Type B pancreatic cell (in vitro differentiated cells): ENCODE measurements at regions not wholly inside any gene's neighbourhood (a gene's known extent, or its start where the extent isn't known, plus 50 kb on each side); places are given as distances from the start of the nearest gene placed in this dataset.
"Not testable (repeated sequence)": the region's sequence is repeated elsewhere in the genome, so short reads cannot be mapped to it uniquely, and the experiment has no call there.

Experiments used
- DNase-seq: peaks from one replicate; pipeline ENCODE4 v3.0.0; 2021; ENCODE audit warnings: mixed read lengths; ENCODE audit not compliant: unreplicated experiment; ENCODE audit errors: extremely low spot score
- H3K27ac Mint-ChIP-seq: 2 replicates; pipeline ENCODE4 v1.8.0; 2021; ENCODE audit warnings: mild to moderate bottlenecking, mixed read lengths
- H3K27me3 Mint-ChIP-seq: 2 replicates; pipeline ENCODE4 v1.8.0; 2021; ENCODE audit warnings: mixed read lengths
- H3K36me3 Mint-ChIP-seq: 2 replicates; pipeline ENCODE4 v1.8.0; 2021; ENCODE audit warnings: mixed read lengths
- H3K4me1 Mint-ChIP-seq: one replicate; pipeline ENCODE4 v1.8.0; 2021; ENCODE audit warnings: mixed read lengths; ENCODE audit not compliant: unreplicated experiment
- H3K4me3 Mint-ChIP-seq: 2 replicates; pipeline ENCODE4 v1.8.0; 2021; ENCODE audit warnings: mild to moderate bottlenecking, mixed read lengths
- H3K9me3 Mint-ChIP-seq: 2 replicates; pipeline ENCODE4 v1.8.0; 2021; ENCODE audit warnings: mixed read lengths
- CTCF ChIP-seq: fragments of 200-600 bp; sonication (generic); conservative IDR thresholded peaks from 2 replicates; pipeline ENCODE4 v1.5.0; 2021; ENCODE audit warnings: antibody characterized with exemption, mild to moderate bottlenecking

DNA sequence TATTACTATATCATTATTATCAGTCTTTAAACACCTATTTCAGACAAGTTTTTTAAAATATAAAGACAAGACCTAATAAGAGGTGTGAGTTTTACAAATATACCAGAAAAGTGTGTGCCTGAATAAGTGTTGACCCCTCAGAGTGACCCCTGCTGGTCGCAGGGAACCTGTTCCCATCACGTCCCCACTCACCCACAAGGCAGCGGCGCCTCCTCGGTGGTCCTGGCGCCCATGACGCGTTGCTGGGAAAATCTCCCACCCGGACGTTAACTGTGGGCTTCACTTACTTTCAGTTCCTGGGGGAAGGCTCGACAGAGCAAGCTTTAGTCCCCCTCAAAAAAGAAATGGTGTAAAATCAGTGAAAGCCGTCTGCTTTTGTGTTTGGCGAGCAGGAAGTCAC lies 93.5 kb downstream of the TMEM18 start:
- DNase-seq, result peak; percentile 56
- peaks cover 10% of the 10 kb centered on the region for H3K4me1 Mint-ChIP-seq
- no peak overlapping the region for H3K4me3 Mint-ChIP-seq
- H3K9me3 Mint-ChIP-seq, result no peaks in the 10 kb centered on the region
- no peak for TF ChIP-seq CTCF
- H3K27me3 Mint-ChIP-seq, result no peaks in the 10 kb centered on the region
- no peak overlapping the region for H3K27ac Mint-ChIP-seq
- H3K36me3 Mint-ChIP-seq, result no peaks in the 10 kb centered on the region

- no peaks in the 10 kb centered on the region for H3K9me3 Mint-ChIP-seq
These were observed 94.2 kb downstream of the TMEM18 start for GRCh38 chr2:582792-583528.

DNA sequence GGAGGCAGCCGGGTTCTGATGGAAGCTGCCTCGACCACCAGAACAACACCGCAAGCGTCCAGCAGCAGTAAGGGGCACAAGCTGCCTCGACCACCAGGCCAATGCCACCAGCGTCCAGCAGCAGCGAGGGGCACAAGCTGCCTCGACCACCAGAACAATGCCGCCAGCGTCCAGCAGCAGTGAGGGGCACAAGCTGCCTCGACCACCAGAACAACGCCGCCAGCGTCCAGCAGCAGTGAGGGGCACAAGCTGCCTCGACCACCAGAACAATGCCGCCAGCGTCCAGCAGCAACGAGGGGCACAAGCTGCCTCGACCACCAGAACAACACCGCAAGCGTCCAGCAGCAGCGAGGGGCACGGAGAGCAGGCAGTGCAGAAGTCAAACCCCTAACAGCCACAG lies 94.9 kb downstream of the TMEM18 start:
- H3K27me3 Mint-ChIP-seq, H3K4me3 Mint-ChIP-seq, H3K9me3 Mint-ChIP-seq, H3K36me3 Mint-ChIP-seq, H3K4me1 Mint-ChIP-seq, H3K27ac Mint-ChIP-seq: not testable (repeated sequence)
- DNase-seq, result peak; percentile 53

More at GRCh38 chr2:582792-583528, 94.2 kb downstream of the TMEM18 start:
- DNase-seq, result peak; percentile 55
- no peaks in the 10 kb centered on the region for H3K36me3 Mint-ChIP-seq
- H3K27ac Mint-ChIP-seq, result no peak overlapping the region
- TF ChIP-seq CTCF, result no peak
- no peaks in the 10 kb centered on the region for H3K27me3 Mint-ChIP-seq
- H3K4me3 Mint-ChIP-seq, result no peak overlapping the region
- peaks cover 10% of the 10 kb centered on the region for H3K4me1 Mint-ChIP-seq

- no peak for DNase-seq
- H3K36me3 Mint-ChIP-seq, result no peaks in the 10 kb centered on the region
- H3K4me1 Mint-ChIP-seq, result no peaks in the 10 kb centered on the region
- H3K4me3 Mint-ChIP-seq, result no peak overlapping the region
- H3K27ac Mint-ChIP-seq, result no peak overlapping the region
- TF ChIP-seq CTCF, result no peak
- H3K9me3 Mint-ChIP-seq, result peaks cover 9% of the 10 kb centered on the region
- H3K27me3 Mint-ChIP-seq, result no peaks in the 10 kb centered on the region
These were observed 97.2 kb downstream of the TMEM18 start for GRCh38 chr2:579961-580360.

- H3K9me3 Mint-ChIP-seq, result peaks cover 9% of the 10 kb centered on the region
- no peaks in the 10 kb centered on the region for H3K36me3 Mint-ChIP-seq
- no peak for DNase-seq
- H3K27ac Mint-ChIP-seq, result no peak overlapping the region
- no peaks in the 10 kb centered on the region for H3K4me1 Mint-ChIP-seq
- H3K4me3 Mint-ChIP-seq, result no peak overlapping the region
- H3K27me3 Mint-ChIP-seq, result no peaks in the 10 kb centered on the region
- TF ChIP-seq CTCF, result no peak
These were observed 97.8 kb downstream of the TMEM18 start for GRCh38 chr2:579351-579886.

DNA sequence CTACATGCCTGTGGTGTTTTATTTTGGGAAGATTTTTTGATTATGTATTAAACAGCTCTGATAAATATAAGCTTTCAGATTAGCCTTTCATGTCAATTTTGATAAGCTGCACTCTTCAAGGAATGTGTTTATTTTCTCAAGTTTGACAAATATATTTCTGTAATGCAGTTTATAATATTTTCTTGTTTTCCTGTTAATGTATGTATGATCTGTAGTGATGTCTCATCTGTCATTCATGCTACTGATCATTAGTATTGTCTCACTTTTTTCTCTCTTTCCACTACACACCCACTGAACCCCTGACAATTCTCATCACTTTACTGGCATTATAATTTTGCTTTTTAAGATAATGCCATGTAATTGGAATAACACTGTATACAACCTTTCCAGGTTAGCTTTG lies 100.9 kb downstream of the TMEM18 start:
- Mint-ChIP-seq H3K4me3 (no peak overlapping the region), H3K4me1 (peaks cover 6% of the 10 kb centered on the region), H3K9me3 (peaks cover 21% of the 10 kb centered on the region), H3K27me3 (peaks cover 6% of the 10 kb centered on the region), H3K27ac (no peak overlapping the region), H3K36me3 (no peaks in the 10 kb centered on the region)
- no peak for TF ChIP-seq CTCF
- no peak for DNase-seq
